Mucosa of descending colon (tissue), 3 donors: ENCODE measurements at regions not wholly inside any gene's neighbourhood (a gene's known extent, or its start where the extent isn't known, plus 50 kb on each side); places are given as distances from the start of the nearest gene placed in this dataset.

Source experiments
- ATAC-seq: fragments of 200-7000 bp; cut with Tn5 transposase; one replicate; pipeline ENCODE4 v1.9.1; 2020; ENCODE audit warnings: mild to moderate bottlenecking, moderate library complexity
- DNase-seq, 3 donors: peaks; one replicate each; pipeline ENCODE4 v3.0.0-alpha.2; 2020
- H3K36me3 ChIP-seq: fragments of 200-600 bp; one replicate; pipeline ENCODE4 v1.8.0; 2021; ENCODE audit warnings: low read depth, mild to moderate bottlenecking
- H3K4me1 ChIP-seq: fragments of 200-600 bp; one replicate; pipeline ENCODE4 v1.8.0; 2021; ENCODE audit warnings: low read depth, mild to moderate bottlenecking
- H3K4me3 ChIP-seq: fragments of 200-600 bp; one replicate; pipeline ENCODE4 v1.8.0; 2021; ENCODE audit warnings: mild to moderate bottlenecking
- H3K9me3 ChIP-seq: fragments of 200-600 bp; one replicate; pipeline ENCODE4 v1.8.0; 2021; ENCODE audit warnings: mild to moderate bottlenecking
- CTCF ChIP-seq: fragments of 200-600 bp; IDR thresholded peaks from one replicate; pipeline ENCODE4 v1.8.0; 2022; ENCODE audit warnings: antibody characterized with exemption, mild to moderate bottlenecking
- intact Hi-C, 2 donors: fragments of 100-400 bp; cut with DNase I in 1 of 2; cut with micrococcal nuclease in 1 of 2; formaldehyde crosslinking; loops; one replicate each; pipeline versions ENCODE4 v1.11.0 to v1.11.1; 2022; cut with DNase I, micrococcal nuclease
- donor health status: DM: no; HTN: no; CAD: no; lungs with moderate emphysema.
- donor health status: DM: no; HTN: no; CAD: no.
- donor health status: DM: no; HTN: yes; CAD: no.

DNA sequence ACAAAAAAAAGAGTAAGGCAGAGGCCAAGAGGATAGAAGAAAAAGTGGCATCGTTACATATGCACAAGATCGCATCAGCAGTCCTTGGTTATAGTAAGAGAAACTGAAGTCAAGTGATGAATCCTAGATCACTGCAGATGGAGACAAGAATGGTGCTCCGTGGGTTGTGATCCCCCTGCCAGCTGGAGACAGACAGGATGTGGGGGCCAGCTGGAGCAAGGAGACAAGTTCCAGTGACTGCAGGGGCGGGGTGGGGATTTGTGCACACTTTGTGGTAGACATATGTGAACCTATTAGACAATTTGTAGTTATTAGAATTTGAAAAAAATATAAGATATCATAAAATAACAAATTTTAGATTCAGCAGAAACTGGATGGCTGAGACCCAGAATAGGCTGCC is 697.9 kb upstream of the ADAMTS16 start:
- DNase-seq (no peak), ATAC-seq (no peak)
- peaks cover 35% of the 10 kb centered on the region for H3K9me3 ChIP-seq
- intact Hi-C loops: no loop called here
- H3K36me3 ChIP-seq: no peaks in the 10 kb centered on the region
- H3K4me1 ChIP-seq: no peaks in the 10 kb centered on the region
- no peak overlapping the region for H3K4me3 ChIP-seq
- no peak for TF ChIP-seq CTCF

GRCh38 chr5:4447657-4448056 is 692.5 kb upstream of the ADAMTS16 start:
- no peaks in the 10 kb centered on the region for H3K4me1 ChIP-seq
- DNase-seq: no peak
- no peaks in the 10 kb centered on the region for H3K36me3 ChIP-seq
- no peak for TF ChIP-seq CTCF
- intact Hi-C loops: no loop called here
- no peak overlapping the region for H3K4me3 ChIP-seq
- ATAC-seq: no peak
- peaks cover 32% of the 10 kb centered on the region for H3K9me3 ChIP-seq

- no peaks in the 10 kb centered on the region for H3K36me3 ChIP-seq
- H3K9me3 ChIP-seq: peaks cover 15% of the 10 kb centered on the region
- DNase-seq: no peak
- H3K4me3 ChIP-seq: no peak overlapping the region
- no peaks in the 10 kb centered on the region for H3K4me1 ChIP-seq
- ATAC-seq: no peak
- intact Hi-C loops: no loop called here
- no peak for TF ChIP-seq CTCF
These were observed 686.5 kb upstream of the ADAMTS16 start for GRCh38 chr5:4453655-4454054.

DNA sequence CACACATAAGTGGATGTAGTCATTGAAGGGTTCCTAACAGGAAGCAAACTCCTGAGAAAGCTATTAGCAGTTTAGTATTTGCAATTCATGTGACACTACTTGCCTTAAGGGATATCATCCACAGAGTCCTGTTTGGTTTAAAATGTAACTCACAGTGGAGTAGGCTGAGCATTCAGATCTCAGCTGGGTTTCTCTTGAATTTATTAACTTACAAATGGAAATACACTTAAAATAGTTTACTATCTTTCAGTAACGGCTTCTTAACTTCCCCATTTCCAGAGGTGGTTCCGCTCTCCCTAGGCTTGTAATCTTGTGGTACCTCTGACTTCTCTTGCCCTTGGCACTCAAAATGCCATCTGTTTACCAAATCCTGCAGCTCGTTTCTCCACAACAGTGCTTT is 660.7 kb upstream of the ADAMTS16 start:
- ATAC-seq (no peak), DNase-seq (no peak)
- no peak for TF ChIP-seq CTCF
- no peaks in the 10 kb centered on the region for H3K4me1 ChIP-seq
- no peak overlapping the region for H3K4me3 ChIP-seq
- intact Hi-C loops: no loop called here
- no peaks in the 10 kb centered on the region for H3K36me3 ChIP-seq
- H3K9me3 ChIP-seq: peaks cover 46% of the 10 kb centered on the region

DNA sequence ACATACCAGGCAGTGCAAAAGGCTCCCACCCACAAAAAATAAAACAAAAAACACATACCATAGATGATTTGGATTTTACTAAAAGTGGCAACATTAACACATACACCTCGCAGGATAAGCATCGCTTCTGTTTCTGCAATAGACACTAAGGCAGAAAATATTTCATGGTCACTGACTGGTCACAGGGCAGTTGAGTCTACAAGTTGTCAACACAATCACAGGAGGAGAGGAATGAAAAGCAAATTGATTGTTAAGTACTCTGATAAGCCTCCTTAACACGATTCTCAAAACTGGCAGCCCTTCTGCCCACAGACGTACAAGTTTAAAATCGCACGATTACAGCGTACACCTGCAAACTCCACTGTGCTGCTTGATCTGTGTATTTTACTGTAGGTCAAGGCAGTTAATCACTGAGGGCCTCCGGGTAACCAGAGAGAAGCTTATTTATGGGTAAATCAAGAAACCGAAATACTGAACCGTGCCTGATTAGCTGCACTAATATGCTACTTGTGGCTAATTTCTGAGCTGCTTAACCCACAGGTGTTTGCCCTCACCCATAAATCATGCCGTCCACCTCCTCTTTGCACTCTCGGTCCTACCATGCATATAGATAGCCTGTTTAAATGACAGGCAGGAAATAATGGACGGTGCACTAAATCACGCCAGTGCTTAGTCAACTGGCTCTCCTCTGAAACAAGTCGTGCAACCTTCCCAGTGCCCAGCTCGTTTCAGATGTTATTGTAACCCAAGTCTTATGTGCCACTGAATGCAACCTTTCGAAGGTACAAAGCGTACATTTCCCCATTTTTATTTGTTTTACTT is 659.4 kb upstream of the ADAMTS16 start:
- Histone ChIP-seq H3K4me3 (no peak overlapping the region), H3K36me3 (no peaks in the 10 kb centered on the region), H3K4me1 (no peaks in the 10 kb centered on the region), H3K9me3 (peaks cover 38% of the 10 kb centered on the region)
- no peak for ATAC-seq
- TF ChIP-seq CTCF: no peak
- no peak for DNase-seq
- intact Hi-C loops: no loop called here
